PC-9 (cell line): ENCODE measurements at regions not wholly inside any gene's neighbourhood (a gene's known extent, or its start where the extent isn't known, plus 50 kb on each side); places are given as distances from the start of the nearest gene placed in this dataset.

Experiments used
- BruUV-seq: library from RNA; stranded (reverse); fragments of 400-500 nt; replicated peaks from 2 replicates; lab custom pipeline; 2021; lab: Mats Ljungman, UMichigan
- CTCF ChIA-PET: fragments of 300-600 bp; sonication (Branson Sonifier 250); formaldehyde crosslinking; loops from one replicate; lab custom pipeline; 2022; ENCODE audit warnings: antibody characterized with exemption; lab: Charles Lee
- POLR2A ChIA-PET: fragments of 300-600 bp; sonication (Branson Sonifier 250); formaldehyde crosslinking; loops from one replicate; lab custom pipeline; 2022; ENCODE audit warnings: antibody characterized with exemption; ENCODE audit not compliant: unreplicated experiment; lab: Charles Lee
- DNase-seq, 2 experiments: peaks; one replicate each; pipeline versions ENCODE4 v3.0.0 to v3.0.0-alpha.2; 2015 to 2022; ENCODE audit warnings: mixed read lengths in 1 of 2
- H2AFZ ChIP-seq: fragments of 200-600 bp; sonication (generic); 2 replicates; pipeline ENCODE4 v1.8.1; 2017; ENCODE audit warnings: antibody characterized with exemption
- H3F3A ChIP-seq: fragments of 200-600 bp; sonication (generic); 2 replicates; pipeline ENCODE4 v1.8.1; 2017; ENCODE audit warnings: antibody characterized with exemption, mild to moderate bottlenecking, low read depth; ENCODE audit not compliant: insufficient read depth
- H3K27ac ChIP-seq: fragments of 200-600 bp; sonication (generic); 2 replicates; pipeline ENCODE4 v1.6.1; 2016; ENCODE audit warnings: mixed run types
- H3K27me3 ChIP-seq: fragments of 200-600 bp; sonication (generic); 2 replicates; pipeline ENCODE4 v1.6.1; 2016; ENCODE audit warnings: low read depth, mixed run types; ENCODE audit not compliant: insufficient read depth
- H3K36me3 ChIP-seq: fragments of 200-600 bp; sonication (generic); 2 replicates; pipeline ENCODE4 v1.6.1; 2016; ENCODE audit warnings: low read depth, mixed run types
- H3K4me1 ChIP-seq: fragments of 200-600 bp; sonication (generic); replicated peaks from 2 replicates; pipeline ENCODE4 v1.6.1; 2016; ENCODE audit warnings: mixed run types; ENCODE audit not compliant: insufficient read depth
- H3K4me2 ChIP-seq: fragments of 200-600 bp; sonication (generic); 2 replicates; pipeline ENCODE4 v1.6.1; 2017; ENCODE audit warnings: mixed run types
- H3K4me3 ChIP-seq: fragments of 200-600 bp; sonication (generic); 2 replicates; pipeline ENCODE4 v1.6.1; 2016; ENCODE audit warnings: mixed run types
- H3K79me2 ChIP-seq: fragments of 200-600 bp; sonication (generic); 2 replicates; pipeline ENCODE4 v1.6.1; 2017; ENCODE audit warnings: low read depth, mixed run types
- H3K9me2 ChIP-seq: fragments of 200-600 bp; sonication (generic); 2 replicates; pipeline ENCODE4 v1.8.1; 2017; ENCODE audit warnings: mild to moderate bottlenecking; ENCODE audit not compliant: insufficient read depth
- H3K9me3 ChIP-seq: fragments of 200-600 bp; sonication (generic); 2 replicates; pipeline ENCODE4 v1.8.1; 2016; ENCODE audit warnings: low read depth; ENCODE audit not compliant: insufficient read depth
- H4K20me1 ChIP-seq: fragments of 200-600 bp; sonication (generic); 2 replicates; pipeline ENCODE4 v1.8.1; 2017; ENCODE audit not compliant: insufficient read depth
- EZH2 ChIP-seq: fragments of 200-600 bp; sonication (generic); IDR thresholded peaks from 2 replicates; pipeline ENCODE4 v1.8.0; 2017; ENCODE audit warnings: antibody characterized with exemption, low read depth
- intact Hi-C: fragments of 100-400 bp; cut with micrococcal nuclease; formaldehyde crosslinking; loops from one replicate; pipeline ENCODE4 v1.10.0; 2022; ENCODE audit not compliant: unreplicated experiment
- TF ChIP-seq, protein P1 (sequence below): fragments of 200-600 bp; sonication (generic); conservative IDR thresholded peaks from 2 replicates; pipeline ENCODE4 v1.6.1; 2017; ENCODE audit warnings: mixed run types, antibody characterized with exemption, mild to moderate bottlenecking, moderate library complexity

DNA sequence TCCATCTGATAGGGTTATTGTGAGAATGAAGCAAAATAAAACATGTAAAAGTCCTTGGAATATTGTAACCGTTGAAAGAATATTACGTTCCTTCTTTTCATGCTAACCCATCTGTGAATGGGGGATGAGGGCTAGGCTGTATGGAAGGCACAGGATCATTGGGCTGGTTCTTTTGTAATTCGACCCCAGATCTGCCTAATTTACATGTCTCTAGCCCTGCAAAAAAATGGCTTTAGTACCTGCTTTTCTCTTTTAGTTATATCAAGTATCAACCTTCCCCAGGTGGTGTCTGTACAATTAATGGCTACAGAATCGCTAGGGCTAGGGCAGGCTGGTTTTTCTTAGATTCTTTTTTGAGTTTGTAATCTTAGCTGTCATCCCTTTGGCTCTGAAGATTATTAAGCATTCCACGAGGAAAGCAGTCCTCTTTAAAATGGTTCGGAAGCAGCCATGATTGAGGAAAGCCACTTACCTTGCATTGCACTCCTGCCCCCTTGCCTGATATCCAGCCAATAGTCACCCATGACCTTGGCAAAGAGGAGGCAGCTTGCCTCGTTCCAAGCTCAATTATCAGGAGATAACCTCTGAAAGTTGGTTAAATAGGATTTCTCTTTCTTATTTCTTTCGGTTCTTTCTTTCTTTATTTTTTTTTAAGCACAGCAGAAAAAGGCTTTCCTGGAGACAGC, 153.9 kb upstream of the ZKSCAN2 start:
- BruUV-seq = no TSS peak
- TF ChIP-seq, protein P1, sequence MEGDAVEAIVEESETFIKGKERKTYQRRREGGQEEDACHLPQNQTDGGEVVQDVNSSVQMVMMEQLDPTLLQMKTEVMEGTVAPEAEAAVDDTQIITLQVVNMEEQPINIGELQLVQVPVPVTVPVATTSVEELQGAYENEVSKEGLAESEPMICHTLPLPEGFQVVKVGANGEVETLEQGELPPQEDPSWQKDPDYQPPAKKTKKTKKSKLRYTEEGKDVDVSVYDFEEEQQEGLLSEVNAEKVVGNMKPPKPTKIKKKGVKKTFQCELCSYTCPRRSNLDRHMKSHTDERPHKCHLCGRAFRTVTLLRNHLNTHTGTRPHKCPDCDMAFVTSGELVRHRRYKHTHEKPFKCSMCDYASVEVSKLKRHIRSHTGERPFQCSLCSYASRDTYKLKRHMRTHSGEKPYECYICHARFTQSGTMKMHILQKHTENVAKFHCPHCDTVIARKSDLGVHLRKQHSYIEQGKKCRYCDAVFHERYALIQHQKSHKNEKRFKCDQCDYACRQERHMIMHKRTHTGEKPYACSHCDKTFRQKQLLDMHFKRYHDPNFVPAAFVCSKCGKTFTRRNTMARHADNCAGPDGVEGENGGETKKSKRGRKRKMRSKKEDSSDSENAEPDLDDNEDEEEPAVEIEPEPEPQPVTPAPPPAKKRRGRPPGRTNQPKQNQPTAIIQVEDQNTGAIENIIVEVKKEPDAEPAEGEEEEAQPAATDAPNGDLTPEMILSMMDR = no peak
- H2AFZ ChIP-seq = no peak overlapping the region
- no peaks in the 10 kb centered on the region for H3F3A ChIP-seq
- no peaks in the 10 kb centered on the region for H4K20me1 ChIP-seq
- CTCF ChIA-PET = no interaction called here
- H3K9me2 ChIP-seq = no peaks in the 10 kb centered on the region
- H3K4me3 ChIP-seq = no peak overlapping the region
- peaks cover 26% of the 10 kb centered on the region for H3K27me3 ChIP-seq
- H3K36me3 ChIP-seq = no peaks in the 10 kb centered on the region
- H3K27ac ChIP-seq = no peak overlapping the region
- intact Hi-C loops = no loop called here
- no peak for DNase-seq
- POLR2A ChIA-PET = no interaction called here
- no peaks in the 10 kb centered on the region for H3K79me2 ChIP-seq
- no peaks in the 10 kb centered on the region for H3K4me1 ChIP-seq
- no peaks in the 10 kb centered on the region; the same call in 1 of the 2 replicates for H3K9me3 ChIP-seq
- H3K4me2 ChIP-seq = no peak overlapping the region

DNA sequence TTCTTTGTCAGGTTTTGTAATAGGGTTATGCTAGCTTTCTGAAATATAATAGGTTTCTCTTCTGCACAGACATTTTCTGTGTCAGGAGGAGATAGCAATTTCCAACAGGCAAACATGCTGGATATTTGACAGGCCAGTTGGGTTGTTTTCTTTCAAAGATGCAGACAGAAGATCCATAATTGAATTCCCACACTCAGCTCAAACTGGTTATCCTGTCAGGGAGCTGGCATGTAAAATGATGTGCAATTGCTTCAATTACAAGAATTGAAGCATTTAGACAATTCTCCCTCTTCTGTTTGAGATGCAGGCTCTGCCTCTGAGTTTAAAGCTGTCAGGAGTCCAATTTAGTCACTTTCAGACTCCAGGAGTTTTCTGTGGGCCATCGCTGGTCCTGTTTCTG, 146.2 kb upstream of the ZKSCAN2 start:
- no peak for TF ChIP-seq EZH2
- TF ChIP-seq, protein P1 = no peak
- Histone ChIP-seq H3K27ac (no peak overlapping the region), H4K20me1 (no peaks in the 10 kb centered on the region), H3K9me3 (no peaks in the 10 kb centered on the region), H3K27me3 (peaks cover 23% of the 10 kb centered on the region), H2AFZ (no peak overlapping the region), H3K4me1 (no peaks in the 10 kb centered on the region), H3F3A (no peaks in the 10 kb centered on the region), H3K36me3 (no peaks in the 10 kb centered on the region), H3K79me2 (no peaks in the 10 kb centered on the region), H3K9me2 (no peaks in the 10 kb centered on the region), H3K4me2 (no peak overlapping the region), H3K4me3 (no peak overlapping the region)
- DNase-seq = no peak
- intact Hi-C loops = no loop called here
- ChIA-PET CTCF (no interaction called here), POLR2A (no interaction called here)
- BruUV-seq = no TSS peak

DNA sequence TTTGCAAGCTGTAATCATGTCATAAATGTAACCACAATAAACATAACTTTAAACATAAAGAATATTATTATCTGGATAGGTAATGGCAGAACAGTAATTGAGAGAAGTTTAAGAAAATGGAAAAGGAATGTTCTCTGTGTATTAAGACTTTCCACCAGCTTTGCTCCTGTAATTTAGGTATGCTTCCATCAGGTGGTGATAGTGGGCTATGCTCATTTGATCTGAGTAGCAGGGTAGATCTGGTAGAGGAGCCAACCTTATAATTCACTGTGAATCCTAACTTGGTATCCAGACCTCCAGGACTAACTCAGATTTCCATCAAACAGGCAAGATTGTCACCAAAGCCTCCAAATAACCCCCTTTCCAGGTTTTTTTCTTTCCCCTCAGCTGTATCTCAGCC, 137.9 kb upstream of the ZKSCAN2 start:
- H3K4me3 ChIP-seq = no peak overlapping the region
- no peaks in the 10 kb centered on the region for H4K20me1 ChIP-seq
- BruUV-seq = no TSS peak
- H2AFZ ChIP-seq = no peak overlapping the region
- no peak for DNase-seq
- no peaks in the 10 kb centered on the region for H3K4me1 ChIP-seq
- no peaks in the 10 kb centered on the region for H3K9me3 ChIP-seq
- POLR2A ChIA-PET = no interaction called here
- CTCF ChIA-PET = no interaction called here
- no peak overlapping the region for H3K27ac ChIP-seq
- no peaks in the 10 kb centered on the region for H3K9me2 ChIP-seq
- no peaks in the 10 kb centered on the region for H3K79me2 ChIP-seq
- H3F3A ChIP-seq = no peaks in the 10 kb centered on the region
- no peak overlapping the region for H3K4me2 ChIP-seq
- TF ChIP-seq EZH2 = no peak
- TF ChIP-seq, protein P1 = no peak
- H3K36me3 ChIP-seq = no peaks in the 10 kb centered on the region
- intact Hi-C loops = loop anchor here (5.0 kb wide), 1 partner anchor 33 kb away; no protein-coding TSS in a partner anchor
- no peaks in the 10 kb centered on the region for H3K27me3 ChIP-seq
